GM23338 (cell line): ENCODE measurements at regions not wholly inside any gene's neighbourhood (a gene's known extent, or its start where the extent isn't known, plus 50 kb on each side); places are given as distances from the start of the nearest gene placed in this dataset.

Experiments
- ATAC-seq: fragments of 200-7000 bp; cut with Tn5 transposase; 3 replicates; pipeline ENCODE4 v1.9.1; 2020
- DNase-seq: peaks from one replicate; pipeline ENCODE4 v3.0.0-alpha.2; 2015; ENCODE audit warnings: low spot score
- H2AFZ ChIP-seq: fragments of 200-600 bp; sonication (generic); 2 replicates; pipeline ENCODE4 v1.8.0; 2016; ENCODE audit warnings: antibody characterized with exemption, mild to moderate bottlenecking, moderate library complexity
- H3F3A ChIP-seq: fragments of 200-600 bp; sonication (generic); replicated peaks from 2 replicates; pipeline ENCODE4 v1.8.0; 2017; ENCODE audit warnings: antibody characterized with exemption, mixed run types, low read depth
- H3K27ac ChIP-seq: fragments of 200-600 bp; sonication (generic); 2 replicates; pipeline ENCODE4 v1.6.1; 2016; ENCODE audit warnings: low read depth
- H3K27me3 ChIP-seq: fragments of 200-600 bp; sonication (generic); 2 replicates; pipeline ENCODE4 v1.8.0; 2016; ENCODE audit warnings: mild to moderate bottlenecking, mixed run types, moderate library complexity; ENCODE audit not compliant: insufficient read depth
- H3K36me3 ChIP-seq: fragments of 200-600 bp; sonication (generic); 2 replicates; pipeline ENCODE4 v1.8.0; 2016; ENCODE audit warnings: mild to moderate bottlenecking; ENCODE audit not compliant: insufficient read depth
- H3K4me1 ChIP-seq: fragments of 200-600 bp; sonication (generic); 2 replicates; pipeline ENCODE4 v1.8.0; 2016; ENCODE audit warnings: mild to moderate bottlenecking, moderate library complexity; ENCODE audit not compliant: insufficient read depth
- H3K4me2 ChIP-seq: fragments of 200-600 bp; sonication (generic); 2 replicates; pipeline ENCODE4 v1.7.1; 2017; ENCODE audit warnings: mixed run types
- H3K4me3 ChIP-seq: fragments of 200-600 bp; sonication (generic); 2 replicates; pipeline ENCODE4 v1.6.1; 2016; ENCODE audit warnings: mixed run types
- H3K79me2 ChIP-seq: fragments of 200-600 bp; sonication (generic); replicated peaks from 2 replicates; pipeline ENCODE4 v1.8.0; 2017; ENCODE audit warnings: mild to moderate bottlenecking; ENCODE audit not compliant: insufficient read depth
- H3K9me2 ChIP-seq: fragments of 200-600 bp; sonication (generic); 2 replicates; pipeline ENCODE4 v1.8.0; 2017; ENCODE audit not compliant: insufficient read depth
- H4K20me1 ChIP-seq: fragments of 200-600 bp; sonication (generic); replicated peaks from 2 replicates; pipeline ENCODE4 v1.8.0; 2017; ENCODE audit warnings: mild to moderate bottlenecking; ENCODE audit not compliant: insufficient read depth
- H3K27ac Mint-ChIP-seq: 2 replicates; pipeline ENCODE4 v1.8.0; 2020; ENCODE audit warnings: inconsistent platforms, mild to moderate bottlenecking, moderate library complexity, mixed read lengths
- H3K27me3 Mint-ChIP-seq: 3 replicates; pipeline ENCODE4 v1.8.0; 2022; ENCODE audit warnings: low read depth, mild to moderate bottlenecking, moderate library complexity, mixed read lengths, inconsistent platforms; ENCODE audit not compliant: insufficient read depth, poor library complexity
- H3K36me3 Mint-ChIP-seq: 3 replicates; pipeline ENCODE4 v1.8.0; 2021; ENCODE audit warnings: low read depth, mild to moderate bottlenecking, inconsistent platforms, moderate library complexity, mixed read lengths
- H3K4me1 Mint-ChIP-seq: 3 replicates; pipeline ENCODE4 v1.8.0; 2020; ENCODE audit warnings: mild to moderate bottlenecking, inconsistent platforms, mixed read lengths
- H3K4me3 Mint-ChIP-seq: 3 replicates; pipeline ENCODE4 v1.8.0; 2021; ENCODE audit warnings: moderate library complexity, mild to moderate bottlenecking, inconsistent platforms, mixed read lengths
- H3K9me3 Mint-ChIP-seq: 3 replicates; pipeline ENCODE4 v1.8.0; 2020; ENCODE audit warnings: moderate library complexity, mild to moderate bottlenecking, inconsistent platforms, mixed read lengths
- ETS1 ChIP-seq: IDR thresholded peaks from 2 replicates; pipeline ENCODE4 v1.6.1; 2016; ENCODE audit warnings: antibody characterized with exemption
- EZH2 ChIP-seq: fragments of 200-600 bp; sonication (generic); IDR thresholded peaks from one replicate; pipeline ENCODE4 v1.8.0; 2017; ENCODE audit warnings: antibody characterized with exemption, mild to moderate bottlenecking, low read depth; ENCODE audit not compliant: unreplicated experiment
- EZH2phosphoT487 ChIP-seq: fragments of 200-600 bp; sonication (generic); IDR thresholded peaks from one replicate; pipeline ENCODE4 v1.8.1; 2018; ENCODE audit warnings: antibody characterized with exemption; ENCODE audit not compliant: unreplicated experiment
- NANOG ChIP-seq: IDR thresholded peaks from 2 replicates; pipeline ENCODE4 v1.6.1; 2016; ENCODE audit warnings: antibody characterized with exemption, borderline replicate concordance
- POLR2AphosphoS5 ChIP-seq: IDR thresholded peaks from 2 replicates; pipeline ENCODE4 v1.6.1; 2016; ENCODE audit warnings: antibody characterized with exemption, low read depth
- REST ChIP-seq: IDR thresholded peaks from one replicate; pipeline ENCODE4 v1.6.1; 2018; ENCODE audit warnings: antibody characterized with exemption; ENCODE audit not compliant: unreplicated experiment
- ZNF331 ChIP-seq: fragments of 250-450 bp; sonication (Bioruptor Pico); IDR thresholded peaks from 2 replicates; pipeline ENCODE4 v1.5.0; 2020; ENCODE audit warnings: low read depth, mild to moderate bottlenecking, moderate library complexity
- ZNF462 ChIP-seq: fragments of 250-450 bp; sonication (Bioruptor Pico); IDR thresholded peaks from 2 replicates; pipeline ENCODE4 v1.5.0; 2020; ENCODE audit warnings: mild to moderate bottlenecking, moderate library complexity

GRCh38 chr1:238199325-238199724, 308.6 kb upstream of the ZP4 start (continued):
- TF ChIP-seq ETS1 (no peak), NANOG (no peak), ZNF462 (no peak), EZH2phosphoT487 (no peak), EZH2 (no peak), ZNF331 (CRISPR knock-in tag) (no peak)

- no peak overlapping the region for H3K4me2 ChIP-seq
- H3K4me1 ChIP-seq: peaks cover 7% of the 10 kb centered on the region; the same call in 1 of the 2 replicates
- Mint-ChIP-seq H3K4me3 (no peak overlapping the region), H3K4me1 (peaks cover 7% of the 10 kb centered on the region), H3K27me3 (no peaks in the 10 kb centered on the region), H3K9me3 (no peaks in the 10 kb centered on the region), H3K36me3 (no peaks in the 10 kb centered on the region), H3K27ac (no peak overlapping the region)
- H3F3A ChIP-seq: no peaks in the 10 kb centered on the region
- H3K36me3 ChIP-seq: no peaks in the 10 kb centered on the region
- H3K9me2 ChIP-seq: peaks cover 8% of the 10 kb centered on the region; the same call in 1 of the 2 replicates
- no peaks in the 10 kb centered on the region for H3K27me3 ChIP-seq
- no peaks in the 10 kb centered on the region for H3K79me2 ChIP-seq
- no peak overlapping the region for H3K27ac ChIP-seq
- H3K4me3 ChIP-seq: no peak overlapping the region
- no peak overlapping the region for H2AFZ ChIP-seq
- ATAC-seq (no peak), DNase-seq (no peak)
- no peaks in the 10 kb centered on the region for H4K20me1 ChIP-seq
- TF ChIP-seq POLR2AphosphoS5: no peak
- no peak for TF ChIP-seq REST
- no peak for TF ChIP-seq ETS1
Observed at GRCh38 chr1:238196516-238196915, 305.8 kb upstream of the ZP4 start.
